ENCODE measurements at regions not wholly inside any gene's neighbourhood (a gene's known extent, or its start where the extent isn't known, plus 50 kb on each side); places are given as distances from the start of the nearest gene placed in this dataset.

GRCh38 chr10:61050120-61050745 lies 106.2 kb upstream of the RHOBTB1 start:
- Mint-ChIP-seq H3K27ac (no peak overlapping the region), H3K4me3 (no peak overlapping the region), H3K4me1 (no peaks in the 10 kb centered on the region), H3K9me3 (ENCODE audit: insufficient read depth) (no peaks in the 10 kb centered on the region), H3K27me3 (peaks cover 4% of the 10 kb centered on the region)
- no peak for DNase-seq
- no peak overlapping the region for H3K4me3 ChIP-seq (ENCODE audit: control extremely low read depth in 1 of 5, extremely low read depth in 1 of 5, insufficient read depth in 1 of 5, low read depth in 2 of 5, low read length in 4 of 5)
- no peaks in the 10 kb centered on the region for H3K27me3 ChIP-seq (replicated peaks in 1 of 4; ENCODE audit: control extremely low read depth in 1 of 4, control insufficient read depth in 3 of 4, insufficient read depth in 4 of 4, low read length in 3 of 4)
- intact Hi-C loops (cut with micrococcal nuclease), result no loop called here
- no peaks in the 10 kb centered on the region for H3K79me2 ChIP-seq (ENCODE audit: control insufficient read depth, insufficient read depth, low read length)
- no peak overlapping the region for H3K9ac ChIP-seq (ENCODE audit: low read length)
- H3K36me3 ChIP-seq (replicated peaks in 1 of 2; ENCODE audit: control extremely low read depth in 1 of 2, control insufficient read depth in 1 of 2, extremely low read depth in 1 of 2, insufficient read depth in 2 of 2, low read length in 1 of 2), result no peaks in the 10 kb centered on the region
- H4K20me1 ChIP-seq (ENCODE audit: control insufficient read depth, insufficient read depth, low read length, poor library complexity, severe bottlenecking), result no peaks in the 10 kb centered on the region
- no peak overlapping the region for H3K4me2 ChIP-seq (replicated peaks; ENCODE audit: low read depth, low read length, poor library complexity, severe bottlenecking)
- ATAC-seq (ENCODE audit: low read depth), result no peak
- TF ChIP-seq CTCF (IDR thresholded peaks at IDR 0.05) (no peak), EZH2 (IDR thresholded peaks at IDR 0.05; ENCODE audit: borderline replicate concordance, insufficient read depth, low read depth, low read length, poor library complexity, severe bottlenecking) (no peak)
- ChIA-PET CTCF (no interaction called here), POLR2A (no interaction called here)
- H3K4me1 ChIP-seq (ENCODE audit: control insufficient read depth in 2 of 2, insufficient read depth in 2 of 2, low read length in 2 of 2), result no peaks in the 10 kb centered on the region
- 90% methylated on average over 4 of the region's 5 CpGs for WGBS (ENCODE audit: insufficient coverage)
- H3K27ac ChIP-seq (ENCODE audit: low read length in 2 of 2), result no peak overlapping the region
- H3K9me3 ChIP-seq (ENCODE audit: control extremely low read depth in 1 of 3, control insufficient read depth in 2 of 3, insufficient read depth in 1 of 3, low read length in 2 of 3), result no peaks in the 10 kb centered on the region
- no peak overlapping the region for H2AFZ ChIP-seq (ENCODE audit: insufficient read depth, low read depth, low read length, poor library complexity, severe bottlenecking)

DNA sequence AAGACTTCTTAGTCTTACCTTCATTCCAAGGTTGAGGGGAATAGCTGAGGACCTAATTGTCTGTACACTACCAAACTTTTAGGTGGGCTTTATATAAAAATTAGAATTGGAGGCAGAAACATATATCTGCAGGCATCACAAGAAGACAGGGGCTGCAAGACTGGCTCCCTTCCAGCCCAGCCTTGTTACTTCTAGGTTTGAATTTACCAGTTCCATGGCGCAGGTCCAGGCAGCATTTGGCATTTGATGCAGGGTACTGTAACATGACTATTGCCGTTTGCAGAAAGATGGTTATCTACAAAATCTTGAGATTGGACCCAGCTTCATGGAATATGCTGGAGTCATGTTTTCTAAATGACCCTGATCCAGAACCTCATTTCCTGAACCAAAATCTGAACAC lies 105.4 kb upstream of the RHOBTB1 start:
- CTCF ChIA-PET, result no interaction called here
- intact Hi-C loops (cut with micrococcal nuclease), result no loop called here
- peaks cover 4% of the 10 kb centered on the region for H3K27me3 Mint-ChIP-seq

More for the DNA sequence above, 105.4 kb upstream of the RHOBTB1 start:
- no peak overlapping the region for H3K9ac ChIP-seq (ENCODE audit: low read length)
- TF ChIP-seq CTCF (IDR thresholded peaks at IDR 0.05) (no peak), EZH2 (IDR thresholded peaks at IDR 0.05; ENCODE audit: borderline replicate concordance, insufficient read depth, low read depth, low read length, poor library complexity, severe bottlenecking) (no peak)
- POLR2A ChIA-PET, result no interaction called here
- no peaks in the 10 kb centered on the region for H3K79me2 ChIP-seq (ENCODE audit: control insufficient read depth, insufficient read depth, low read length)
- no peak overlapping the region for H3K4me2 ChIP-seq (replicated peaks; ENCODE audit: low read depth, low read length, poor library complexity, severe bottlenecking)
- H3K27me3 ChIP-seq (replicated peaks in 1 of 4; ENCODE audit: control extremely low read depth in 1 of 4, control insufficient read depth in 3 of 4, insufficient read depth in 4 of 4, low read length in 3 of 4), result no peaks in the 10 kb centered on the region
- no peaks in the 10 kb centered on the region for H3K4me1 Mint-ChIP-seq
- 88% methylated on average over 1 of the region's 2 CpGs for WGBS (ENCODE audit: insufficient coverage)
- no peak overlapping the region for H3K27ac ChIP-seq (ENCODE audit: low read length in 2 of 2)
- H4K20me1 ChIP-seq (ENCODE audit: control insufficient read depth, insufficient read depth, low read length, poor library complexity, severe bottlenecking), result no peaks in the 10 kb centered on the region
- DNase-seq (no peak), ATAC-seq (ENCODE audit: low read depth) (no peak)
- no peak overlapping the region for H3K27ac Mint-ChIP-seq
- H3K9me3 ChIP-seq (ENCODE audit: control extremely low read depth in 1 of 3, control insufficient read depth in 2 of 3, insufficient read depth in 1 of 3, low read length in 2 of 3), result no peaks in the 10 kb centered on the region
- no peaks in the 10 kb centered on the region for H3K4me1 ChIP-seq (ENCODE audit: control insufficient read depth in 2 of 2, insufficient read depth in 2 of 2, low read length in 2 of 2)
- no peak overlapping the region for H3K4me3 Mint-ChIP-seq
- no peaks in the 10 kb centered on the region for H3K36me3 ChIP-seq (replicated peaks in 1 of 2; ENCODE audit: control extremely low read depth in 1 of 2, control insufficient read depth in 1 of 2, extremely low read depth in 1 of 2, insufficient read depth in 2 of 2, low read length in 1 of 2)
- H3K9me3 Mint-ChIP-seq (ENCODE audit: insufficient read depth), result no peaks in the 10 kb centered on the region
- H2AFZ ChIP-seq (ENCODE audit: insufficient read depth, low read depth, low read length, poor library complexity, severe bottlenecking), result no peak overlapping the region
- no peak overlapping the region for H3K4me3 ChIP-seq (ENCODE audit: control extremely low read depth in 1 of 5, extremely low read depth in 1 of 5, insufficient read depth in 1 of 5, low read depth in 2 of 5, low read length in 4 of 5)

Measured in B cell (primary cell).